ENCODE measurements at regions not wholly inside any gene's neighbourhood (a gene's known extent, or its start where the extent isn't known, plus 50 kb on each side); places are given as distances from the start of the nearest gene placed in this dataset.

GRCh38 chr6:19410481-19410880 lies 426.7 kb upstream of the ID4 start:
- no peak for ATAC-seq

DNA sequence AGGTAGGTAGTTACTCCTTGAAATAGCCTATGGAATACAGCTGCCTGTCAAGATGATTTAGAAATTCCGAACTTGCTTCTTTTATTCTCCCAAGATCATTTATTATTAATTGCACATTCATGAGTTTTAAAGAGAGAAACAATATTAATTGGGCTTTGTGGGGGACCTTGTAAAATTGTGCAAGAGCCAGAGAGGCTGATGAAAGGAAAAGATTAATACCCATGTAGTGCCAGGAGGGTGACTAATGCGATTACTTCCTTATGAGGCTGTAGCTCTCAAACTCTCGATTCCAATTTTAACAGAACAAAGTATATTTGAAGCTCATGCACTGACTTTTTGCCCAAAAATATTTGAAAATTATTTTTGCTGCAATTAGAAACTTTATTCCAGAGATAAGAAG lies 423.8 kb upstream of the ID4 start:
- H3K36me3 Mint-ChIP-seq, result no peaks in the 10 kb centered on the region
- DNase-seq (ENCODE audit: low spot score in 2 of 2) (no peak), ATAC-seq (no peak)
- peaks cover 4 to 6% of the 10 kb centered on the region in 2 donors for H3K9me3 Mint-ChIP-seq
- no peak overlapping the region for H3K27ac Mint-ChIP-seq

More at GRCh38 chr6:19410481-19410880, 426.7 kb upstream of the ID4 start:
- H3K27ac Mint-ChIP-seq, result no peak overlapping the region
- peaks cover 0 to 2% of the 10 kb centered on the region in 2 donors for H3K36me3 Mint-ChIP-seq
- no peak for DNase-seq (ENCODE audit: low spot score in 2 of 2)
- H3K9me3 Mint-ChIP-seq, result peaks cover 15 to 19% of the 10 kb centered on the region in 2 donors

- DNase-seq (ENCODE audit: low spot score in 2 of 2) (no peak), ATAC-seq (no peak)
- H3K27ac Mint-ChIP-seq, result no peak overlapping the region
- H3K9me3 Mint-ChIP-seq, result peaks cover 0 to 3% of the 10 kb centered on the region in 2 donors
- H3K36me3 Mint-ChIP-seq, result no peaks in the 10 kb centered on the region
These were observed 421.4 kb upstream of the ID4 start for GRCh38 chr6:19415605-19416326.

GRCh38 chr6:19416811-19417210 lies 420.4 kb upstream of the ID4 start:
- no peak for DNase-seq (ENCODE audit: low spot score in 2 of 2)

DNA sequence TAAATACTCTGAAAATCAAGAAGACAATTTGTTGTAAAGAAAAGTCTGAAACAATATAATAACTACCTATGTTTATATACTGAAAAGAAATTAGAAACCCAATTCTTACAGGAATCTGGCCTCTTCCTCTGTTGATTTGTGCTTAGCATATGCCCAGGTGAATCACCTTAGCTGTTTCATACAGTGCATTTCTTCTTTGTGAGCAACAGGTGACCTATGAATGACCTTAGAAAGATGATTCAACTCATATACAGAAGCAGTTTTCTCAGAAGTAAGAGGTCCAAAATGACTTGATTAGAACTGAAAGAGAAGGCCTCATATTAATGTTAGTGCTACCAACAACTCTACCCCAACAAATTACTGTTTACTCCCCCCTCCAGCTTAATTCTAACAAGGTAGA lies 419.5 kb upstream of the ID4 start:
- peaks cover 0 to 8% of the 10 kb centered on the region in 2 donors for H3K9me3 Mint-ChIP-seq
- ATAC-seq (no peak), DNase-seq (ENCODE audit: low spot score in 2 of 2) (no peak)
- H3K36me3 Mint-ChIP-seq, result no peaks in the 10 kb centered on the region
- no peak overlapping the region for H3K27ac Mint-ChIP-seq

More at GRCh38 chr6:19416811-19417210, 420.4 kb upstream of the ID4 start:
- H3K9me3 Mint-ChIP-seq, result peaks cover 0 to 8% of the 10 kb centered on the region in 2 donors
- H3K36me3 Mint-ChIP-seq, result no peaks in the 10 kb centered on the region
- no peak for ATAC-seq
- no peak overlapping the region for H3K27ac Mint-ChIP-seq

DNA sequence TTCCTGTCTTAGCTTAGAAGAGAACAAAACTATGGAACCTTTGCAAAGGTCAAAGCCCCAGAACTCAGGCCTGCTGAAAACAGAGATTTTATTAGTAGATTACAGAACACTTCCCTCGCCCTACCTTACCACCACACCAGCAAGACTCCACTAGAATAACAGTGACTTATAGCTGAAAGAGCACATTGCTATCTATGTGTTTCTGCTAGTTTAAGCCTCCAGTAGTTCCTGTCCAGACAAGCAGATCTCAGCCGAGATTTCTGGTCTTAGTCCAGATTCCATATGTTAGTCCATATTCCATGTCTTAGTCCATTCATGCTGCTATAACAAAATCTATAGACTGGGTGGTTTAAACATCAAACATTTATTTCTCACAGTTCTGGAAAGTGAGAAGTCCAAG lies 412.3 kb upstream of the ID4 start:
- Mint-ChIP-seq H3K27ac (no peak overlapping the region), H3K36me3 (no peaks in the 10 kb centered on the region), H3K9me3 (peaks cover 0 to 9% of the 10 kb centered on the region in 2 donors)
- ATAC-seq (no peak), DNase-seq (ENCODE audit: low spot score in 2 of 2) (no peak)

DNA sequence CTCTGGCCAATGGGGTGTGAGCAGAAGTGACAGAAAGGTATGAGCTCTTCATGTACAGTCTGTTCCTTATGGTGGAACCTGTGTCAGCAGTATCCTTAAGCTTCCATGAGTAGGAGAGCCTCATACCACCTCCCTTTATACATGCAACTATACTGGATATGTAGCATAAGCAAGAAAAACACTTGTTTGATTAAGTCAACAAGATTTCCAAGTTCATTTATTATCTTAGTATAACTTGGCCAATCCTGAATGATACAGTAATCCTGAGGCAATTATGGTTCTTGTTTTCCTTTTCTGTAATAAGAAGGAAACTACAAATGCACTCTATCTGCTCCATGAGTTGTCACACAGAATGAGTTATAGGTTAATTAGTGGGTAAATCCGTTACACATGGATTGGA lies 409.6 kb upstream of the ID4 start:
- Mint-ChIP-seq H3K27ac (no peak overlapping the region), H3K36me3 (no peaks in the 10 kb centered on the region), H3K9me3 (peaks cover 5 to 6% of the 10 kb centered on the region in 2 donors)
- DNase-seq (ENCODE audit: low spot score in 2 of 2) (no peak), ATAC-seq (no peak)

- no peaks in the 10 kb centered on the region for H3K36me3 Mint-ChIP-seq
- H3K27ac Mint-ChIP-seq, result no peak overlapping the region
- peaks cover 14 to 17% of the 10 kb centered on the region in 2 donors for H3K9me3 Mint-ChIP-seq
- ATAC-seq (no peak), DNase-seq (ENCODE audit: low spot score in 2 of 2) (no peak)
These were observed 404.1 kb upstream of the ID4 start for GRCh38 chr6:19432966-19433498.

DNA sequence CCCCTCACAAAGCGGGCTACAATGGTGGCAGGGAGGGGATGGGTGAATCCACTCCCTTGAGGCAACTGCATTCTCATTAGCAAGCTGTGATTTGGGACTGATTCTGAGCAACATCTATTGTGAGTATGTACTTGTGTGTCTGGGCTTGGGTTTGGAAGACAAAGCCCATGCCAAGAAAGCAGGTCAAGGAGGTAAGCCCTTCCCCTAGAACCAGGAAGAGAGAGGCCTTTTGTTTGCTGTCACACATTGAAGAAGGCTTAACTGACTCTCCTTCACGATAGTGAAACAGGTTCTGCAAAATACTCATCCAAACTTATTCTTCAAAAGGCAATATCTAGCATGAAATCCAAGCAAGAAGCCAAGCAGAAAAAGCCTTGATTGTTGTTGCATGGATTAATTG lies 403.1 kb upstream of the ID4 start:
- peaks cover 14 to 17% of the 10 kb centered on the region in 2 donors for H3K9me3 Mint-ChIP-seq
- H3K27ac Mint-ChIP-seq, result no peak overlapping the region
- no peaks in the 10 kb centered on the region for H3K36me3 Mint-ChIP-seq
- no peak for DNase-seq (ENCODE audit: low spot score in 2 of 2)
- no peak for ATAC-seq

DNA sequence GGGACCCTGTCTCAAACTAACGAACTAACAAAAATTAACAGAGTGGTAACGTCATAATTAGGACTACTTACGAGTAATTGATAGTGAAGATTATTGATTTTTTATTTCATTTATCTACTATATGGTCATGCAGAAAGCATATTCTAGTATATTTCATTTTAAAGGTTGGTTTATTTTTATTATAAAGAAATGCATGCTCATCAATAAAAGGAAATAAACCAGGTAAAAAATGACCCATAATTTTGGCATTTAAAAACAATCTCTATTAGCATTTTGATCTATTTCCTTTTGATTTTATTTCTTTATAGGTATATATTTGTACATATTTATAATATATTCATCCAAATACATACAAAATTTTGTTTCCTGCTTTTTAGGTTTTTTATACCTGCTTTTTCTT lies 401.4 kb upstream of the ID4 start:
- no peak for ATAC-seq
- H3K9me3 Mint-ChIP-seq, result peaks cover 11 to 17% of the 10 kb centered on the region in 2 donors
- no peaks in the 10 kb centered on the region for H3K36me3 Mint-ChIP-seq
- no peak for DNase-seq (ENCODE audit: low spot score in 2 of 2)
- no peak overlapping the region for H3K27ac Mint-ChIP-seq

GRCh38 chr6:19438566-19439353 lies 398.4 kb upstream of the ID4 start:
- Mint-ChIP-seq H3K27ac (no peak overlapping the region), H3K9me3 (peaks cover 11 to 12% of the 10 kb centered on the region in 2 donors), H3K36me3 (no peaks in the 10 kb centered on the region)
- ATAC-seq (no peak), DNase-seq (ENCODE audit: low spot score in 2 of 2) (no peak)

DNA sequence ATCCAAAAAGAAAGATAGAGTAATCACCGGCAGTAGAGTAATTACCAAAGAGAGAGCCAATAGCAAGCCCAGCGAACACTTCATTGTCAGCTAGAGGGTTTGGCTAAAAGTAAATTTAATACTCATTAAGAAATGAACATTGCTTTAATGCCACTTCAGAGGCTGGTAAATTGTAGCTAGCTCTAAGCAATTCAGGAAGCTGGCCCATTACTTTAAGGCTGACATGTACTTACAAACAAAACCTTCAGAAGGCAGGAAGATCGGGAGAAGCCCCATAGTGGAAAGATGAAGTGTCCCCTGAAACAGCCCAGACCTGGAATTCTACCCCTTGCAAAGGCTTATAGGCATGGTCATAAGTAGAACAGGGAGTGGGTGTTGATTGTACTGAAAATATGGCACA lies 396.6 kb upstream of the ID4 start:
- H3K27ac Mint-ChIP-seq, result no peak overlapping the region
- DNase-seq (ENCODE audit: low spot score in 2 of 2) (no peak), ATAC-seq (no peak)
- peaks cover 11 to 12% of the 10 kb centered on the region in 2 donors for H3K9me3 Mint-ChIP-seq
- no peaks in the 10 kb centered on the region for H3K36me3 Mint-ChIP-seq

DNA sequence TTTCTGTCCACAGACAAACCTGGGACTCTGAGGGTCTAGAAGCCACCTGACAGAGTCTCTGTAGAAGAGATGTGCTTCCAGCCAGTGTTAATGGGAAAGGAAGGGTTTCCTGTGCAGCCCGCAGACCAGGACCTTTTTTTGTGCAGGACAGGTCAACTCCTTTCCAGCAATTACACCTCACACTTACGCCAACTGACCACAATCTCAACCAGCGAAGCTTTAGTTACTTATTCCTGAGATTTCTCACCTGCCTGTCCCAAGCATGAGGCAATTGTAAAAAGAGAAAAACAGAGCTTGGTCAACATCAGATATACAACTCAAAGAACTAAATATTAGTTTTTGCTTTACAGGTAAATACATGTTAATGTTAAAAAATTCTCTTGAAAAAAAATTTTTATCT lies 393.8 kb upstream of the ID4 start:
- Mint-ChIP-seq H3K27ac (no peak overlapping the region), H3K36me3 (no peaks in the 10 kb centered on the region), H3K9me3 (no peaks in the 10 kb centered on the region)
- ATAC-seq, result no peak
- DNase-seq (ENCODE audit: low spot score in 2 of 2), result no peak

GRCh38 chr6:19444041-19444440 lies 393.1 kb upstream of the ID4 start:
- ATAC-seq (no peak), DNase-seq (ENCODE audit: low spot score in 2 of 2) (no peak)
- Mint-ChIP-seq H3K36me3 (no peaks in the 10 kb centered on the region), H3K27ac (no peak overlapping the region), H3K9me3 (no peaks in the 10 kb centered on the region)

- H3K9me3 Mint-ChIP-seq, result no peaks in the 10 kb centered on the region
- H3K36me3 Mint-ChIP-seq, result no peaks in the 10 kb centered on the region
- DNase-seq (ENCODE audit: low spot score in 2 of 2) (no peak), ATAC-seq (no peak)
- no peak overlapping the region for H3K27ac Mint-ChIP-seq
These were observed 392.7 kb upstream of the ID4 start for GRCh38 chr6:19444481-19444880.

GRCh38 chr6:19446570-19446969 lies 390.6 kb upstream of the ID4 start:
- ATAC-seq, result no peak
- no peaks in the 10 kb centered on the region for H3K36me3 Mint-ChIP-seq
- H3K9me3 Mint-ChIP-seq, result no peaks in the 10 kb centered on the region
- H3K27ac Mint-ChIP-seq, result no peak overlapping the region
- no peak for DNase-seq (ENCODE audit: low spot score in 2 of 2)

DNA sequence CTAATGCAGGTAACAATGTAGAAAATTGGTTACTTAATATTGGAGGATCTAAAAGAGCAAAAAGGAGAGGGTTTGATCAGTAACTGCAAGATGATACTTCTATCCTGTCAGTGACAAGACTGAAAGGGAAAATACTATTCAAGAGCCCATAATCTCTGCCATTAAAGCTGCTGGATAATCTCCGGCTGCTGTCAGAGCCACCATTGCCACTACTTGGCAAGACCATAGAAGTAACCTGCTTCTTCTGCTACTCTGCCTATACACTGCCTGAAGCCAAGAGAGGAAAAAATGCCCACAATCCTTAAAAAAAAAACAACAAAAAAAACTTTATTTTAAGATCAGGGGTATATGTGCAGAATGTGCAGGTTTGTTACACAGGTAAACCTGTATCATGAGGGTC lies 386.5 kb upstream of the ID4 start:
- ATAC-seq (no peak), DNase-seq (ENCODE audit: low spot score in 2 of 2) (no peak)
- Mint-ChIP-seq H3K36me3 (no peaks in the 10 kb centered on the region), H3K27ac (no peak overlapping the region), H3K9me3 (no peaks in the 10 kb centered on the region)

Data from activated naive CD4-positive, alpha-beta T cell treated with anti-CD3 and anti-CD28 coated beads, Interleukin-2, amount 50 U/mL, for 72 hours (primary cell).